GM21825 (cell line): ENCODE measurements at regions not wholly inside any gene's neighbourhood (a gene's known extent, or its start where the extent isn't known, plus 50 kb on each side); places are given as distances from the start of the nearest gene placed in this dataset.
"Not testable (repeated sequence)": the region's sequence is repeated elsewhere in the genome, so short reads cannot be mapped to it uniquely, and the experiment has no call there.

Experiments
- ATAC-seq: cut with Tn5 transposase; IDR thresholded peaks from one replicate; pipeline ENCODE4 v1.9.1; 2021; ENCODE audit warnings: mild to moderate bottlenecking, moderate library complexity; ENCODE audit not compliant: unreplicated experiment

DNA sequence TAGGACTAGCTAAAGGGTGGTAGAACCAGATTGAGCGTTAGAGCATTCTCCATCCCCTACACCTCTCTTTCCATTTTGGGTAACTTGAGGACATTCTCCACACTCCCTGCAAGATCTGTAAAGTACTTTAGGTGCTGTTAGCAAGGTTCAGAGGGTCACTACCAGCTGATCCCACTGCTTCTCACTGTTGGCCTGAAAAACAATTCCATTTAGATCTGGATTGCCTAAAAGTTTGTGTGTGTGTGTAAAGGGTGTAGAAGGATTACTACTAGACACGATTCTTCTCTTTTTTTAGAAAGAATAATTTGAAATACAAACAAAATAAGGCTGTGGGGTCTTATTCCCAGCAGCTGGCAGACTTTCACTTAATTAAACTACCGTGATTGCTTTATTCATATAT, 95.1 kb upstream of the TMEM178A start:
- ATAC-seq: no peak

DNA sequence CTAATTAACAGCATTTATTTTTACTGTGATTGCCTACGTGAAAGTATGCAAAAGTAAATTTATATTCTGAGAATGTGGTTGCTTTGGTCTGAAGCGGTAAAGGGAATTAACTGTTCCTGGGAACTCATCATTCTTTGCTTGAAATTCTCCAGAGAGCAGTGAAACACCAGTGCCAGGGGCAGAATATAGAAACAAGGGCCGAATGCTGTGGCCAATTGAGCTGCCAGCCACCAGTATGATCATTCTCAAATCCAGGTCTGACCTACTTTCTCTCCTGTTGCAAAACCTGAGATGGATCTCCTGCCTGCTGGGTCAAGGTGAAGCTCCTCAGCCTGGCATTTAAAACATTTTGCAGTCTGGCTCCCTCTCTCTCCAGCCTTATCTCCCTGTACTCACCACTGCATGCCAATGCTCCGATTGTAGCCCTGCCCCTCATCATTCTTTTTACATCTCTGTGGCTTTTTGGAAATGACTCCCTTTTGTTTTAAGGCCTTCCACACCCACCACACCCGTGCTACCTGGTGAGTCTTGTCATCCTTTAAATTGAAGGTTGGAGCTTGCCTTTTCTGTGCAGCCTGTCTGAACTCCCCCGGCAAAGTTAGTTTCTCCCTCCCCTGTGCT, 94.5 kb upstream of the TMEM178A start:
- no peak for ATAC-seq

DNA sequence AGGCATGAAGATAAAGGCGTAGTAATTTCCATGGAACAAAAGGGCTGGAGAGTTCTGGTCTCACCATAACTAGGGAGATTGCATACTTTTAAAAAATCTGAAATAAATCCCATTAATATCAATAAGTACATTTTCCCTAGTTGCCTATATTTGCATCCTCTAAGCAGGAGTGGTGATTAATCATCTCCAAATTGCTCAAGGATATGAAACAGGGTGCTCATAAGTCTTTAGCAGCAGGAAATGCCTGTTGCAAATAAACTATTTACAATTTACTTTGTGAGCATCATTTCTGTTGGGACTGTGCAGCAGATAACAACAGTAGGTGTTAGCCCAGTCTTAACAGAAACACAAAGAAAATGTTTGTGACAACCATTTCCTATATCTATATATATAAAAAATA, 92.4 kb upstream of the TMEM178A start:
- ATAC-seq: no peak

DNA sequence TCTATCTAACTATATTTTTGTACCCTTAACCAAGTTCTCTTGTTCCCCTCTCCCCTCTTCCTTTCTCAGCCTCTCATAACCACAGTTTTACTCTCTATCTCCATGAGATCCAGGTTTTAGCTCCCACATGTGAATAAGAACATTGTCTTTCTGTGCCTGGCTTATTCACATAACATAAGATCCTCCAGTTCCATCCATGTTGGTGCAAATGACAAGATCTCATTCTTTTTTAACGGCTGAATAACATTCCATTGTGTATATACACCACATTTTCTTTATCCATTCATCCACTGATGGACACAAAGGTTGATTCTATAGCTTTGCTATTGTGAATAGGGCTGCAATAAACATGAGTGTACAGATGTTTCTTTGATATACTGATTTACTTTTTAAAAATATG, 83.9 kb upstream of the TMEM178A start:
- ATAC-seq: no peak

DNA sequence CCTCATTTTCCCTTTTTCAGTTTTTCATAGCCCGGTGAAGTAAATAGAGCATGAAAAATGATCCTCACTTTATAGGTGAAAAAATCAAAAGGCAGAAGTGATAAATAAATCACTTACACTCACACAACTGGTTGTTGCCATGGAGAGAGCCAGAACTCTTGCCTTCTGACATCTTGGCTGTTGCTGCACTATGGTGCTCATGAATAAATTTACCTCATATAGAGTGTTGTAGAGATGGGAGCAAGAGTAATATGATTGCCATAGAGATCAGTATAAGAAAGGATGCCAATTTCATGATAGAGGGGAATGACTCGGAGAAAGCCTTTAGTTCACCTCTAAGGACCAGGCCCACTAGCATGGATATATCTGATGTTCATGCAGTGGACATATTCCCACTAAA, 82.5 kb upstream of the TMEM178A start:
- no peak for ATAC-seq

DNA sequence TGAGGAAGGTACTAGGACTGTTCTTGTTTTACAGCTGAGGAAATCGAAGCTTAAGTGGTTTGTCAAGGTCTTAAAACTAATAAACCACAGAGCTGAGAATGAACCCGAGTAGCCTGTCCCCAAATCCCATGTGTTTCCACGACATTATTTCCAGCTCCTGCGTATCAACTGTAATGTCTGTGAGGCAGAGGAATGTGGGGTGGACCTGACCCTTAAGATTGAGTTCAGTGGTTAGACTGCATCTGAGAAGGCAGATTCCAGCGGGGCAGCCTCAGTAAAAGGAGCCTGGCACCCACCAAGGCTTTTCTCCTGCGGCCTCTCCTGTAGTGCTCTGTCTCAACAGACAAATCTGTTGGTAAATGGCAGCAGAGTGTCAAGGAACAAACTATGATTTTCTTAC, 81.9 kb upstream of the TMEM178A start:
- ATAC-seq: no peak

DNA sequence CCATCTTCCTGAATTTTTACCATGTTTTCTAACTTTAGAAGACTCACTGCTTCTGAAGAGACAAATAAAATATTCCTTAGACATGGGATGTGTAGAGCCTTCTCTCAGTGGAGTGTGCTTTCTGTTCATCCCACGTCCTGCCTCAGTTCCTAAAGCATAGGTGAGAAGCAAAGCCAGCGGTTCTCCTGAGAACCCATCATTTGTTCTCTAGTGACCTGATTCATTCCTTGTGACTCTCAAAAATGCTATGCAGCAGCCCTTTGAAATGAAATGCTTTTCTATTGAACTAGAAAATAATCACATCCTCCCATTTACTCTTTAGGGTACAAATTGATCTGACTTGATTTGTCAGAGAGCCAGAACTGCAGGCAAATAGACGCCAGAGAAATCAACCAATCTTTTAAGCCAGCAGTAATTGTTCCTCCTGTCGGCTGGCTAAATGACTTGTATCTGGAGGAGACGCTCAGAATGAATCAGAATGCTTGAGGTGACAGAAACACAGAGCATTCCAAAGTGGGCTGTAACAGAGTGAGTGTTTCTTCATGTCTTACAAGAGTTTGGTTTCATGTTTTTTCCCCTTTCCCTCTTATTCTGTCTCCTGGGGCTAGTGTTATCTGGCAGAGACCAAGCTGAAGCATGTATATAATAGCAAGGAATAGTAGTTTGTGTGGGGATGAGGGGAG, 81.3 kb upstream of the TMEM178A start:
- ATAC-seq: no peak

DNA sequence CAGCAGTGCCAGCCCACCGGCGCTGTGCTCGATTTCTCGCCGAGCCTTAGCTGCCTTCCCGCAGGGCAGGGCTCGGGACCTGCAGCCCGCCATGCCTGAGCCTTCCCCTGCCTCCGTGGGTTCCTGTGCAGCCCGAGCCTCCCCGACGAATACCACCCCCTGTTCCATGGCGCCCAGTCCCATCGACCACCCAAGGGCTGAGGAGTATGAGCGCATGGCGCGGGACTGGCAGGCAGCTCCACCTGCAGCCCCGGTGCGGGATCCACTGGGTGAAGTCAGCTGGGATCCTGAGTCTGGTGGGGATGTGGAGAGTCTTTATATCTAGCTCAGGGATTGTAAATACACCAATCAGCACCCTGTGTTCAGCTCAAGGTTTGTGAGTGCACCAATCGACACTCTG, 80.2 kb upstream of the TMEM178A start:
- ATAC-seq: not testable (repeated sequence)

DNA sequence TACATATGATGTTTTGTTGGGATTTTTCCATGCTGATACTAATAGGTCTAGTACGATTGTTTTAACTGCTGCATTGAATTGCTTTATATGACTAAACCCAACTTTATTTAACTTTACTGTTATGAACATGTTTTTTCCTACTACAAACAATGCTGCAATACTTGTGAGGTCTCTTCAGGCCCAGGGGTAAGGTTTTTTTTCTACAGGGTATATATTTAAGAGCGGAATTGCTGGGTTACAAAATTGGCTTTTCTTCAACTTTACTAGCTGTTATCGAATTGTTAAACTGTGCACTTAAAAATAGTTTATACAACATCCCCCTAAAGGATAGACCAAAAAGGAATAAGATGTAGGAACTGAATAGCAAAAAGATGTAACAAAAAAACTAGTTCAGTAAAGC, 78.5 kb upstream of the TMEM178A start:
- ATAC-seq: no peak

DNA sequence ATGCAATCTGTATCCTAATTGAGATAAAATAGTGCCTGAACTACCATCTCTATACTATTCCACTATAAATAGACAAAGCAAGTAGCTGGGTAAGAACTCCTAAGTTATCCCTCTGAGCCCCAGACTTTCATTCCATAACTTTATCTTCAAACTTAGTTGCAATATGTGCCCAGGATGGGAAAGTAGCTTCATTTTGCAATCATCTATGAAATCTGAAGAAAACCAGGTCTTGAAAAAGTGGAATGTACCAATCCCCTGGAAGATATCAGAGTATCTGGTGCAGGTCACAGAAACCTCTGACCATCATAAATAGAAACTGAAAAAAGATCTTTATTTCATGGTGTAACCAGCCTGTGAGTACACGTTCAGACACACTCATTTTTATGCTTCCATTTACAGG, 78.1 kb upstream of the TMEM178A start:
- ATAC-seq: no peak

DNA sequence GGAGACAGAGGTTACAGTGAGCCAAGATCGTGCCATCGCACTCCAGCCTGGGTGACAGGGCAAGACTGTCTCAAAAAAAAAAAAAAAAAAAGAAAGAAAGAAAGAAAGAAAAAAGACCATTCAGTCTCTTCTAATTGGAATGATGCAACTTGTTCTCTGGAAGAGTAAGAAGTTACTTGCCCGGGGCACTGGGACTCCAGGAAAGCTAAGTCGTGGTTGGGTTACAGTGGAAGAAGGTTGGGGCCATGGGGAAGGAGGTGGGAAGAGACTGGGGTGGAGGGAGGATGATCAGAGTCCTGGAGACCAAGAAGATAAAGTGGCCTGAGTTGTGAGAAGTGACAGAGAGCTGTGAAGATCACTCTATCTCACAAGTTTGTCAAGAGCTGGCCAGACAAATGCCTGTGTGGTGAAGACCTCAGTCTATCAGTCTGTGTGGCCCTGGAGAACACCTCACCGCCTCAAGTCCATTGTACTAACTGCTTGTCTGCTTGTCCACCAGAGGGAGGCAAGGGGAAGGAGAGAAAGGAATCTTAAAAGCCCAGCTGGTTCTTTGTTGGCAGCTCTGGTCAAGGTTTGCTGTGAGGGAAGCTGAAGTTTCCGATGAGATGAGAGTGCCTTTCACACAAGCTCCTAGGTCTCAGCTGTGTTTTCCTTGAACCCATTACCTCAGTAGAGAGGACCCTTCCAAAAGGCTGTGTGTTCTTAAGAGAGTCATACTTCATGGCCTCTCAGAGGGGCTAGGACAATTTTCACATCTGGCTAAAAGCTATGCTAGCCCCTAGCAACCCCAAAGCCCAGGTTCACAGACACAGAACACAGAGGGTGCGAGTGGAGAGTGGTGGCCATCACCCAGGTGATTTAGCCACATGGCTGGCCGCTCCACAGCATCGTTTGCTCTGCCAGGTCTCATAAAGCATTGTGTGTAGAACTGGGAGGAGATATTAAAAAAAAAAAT, 72.0 kb upstream of the TMEM178A start:
- ATAC-seq: no peak

DNA sequence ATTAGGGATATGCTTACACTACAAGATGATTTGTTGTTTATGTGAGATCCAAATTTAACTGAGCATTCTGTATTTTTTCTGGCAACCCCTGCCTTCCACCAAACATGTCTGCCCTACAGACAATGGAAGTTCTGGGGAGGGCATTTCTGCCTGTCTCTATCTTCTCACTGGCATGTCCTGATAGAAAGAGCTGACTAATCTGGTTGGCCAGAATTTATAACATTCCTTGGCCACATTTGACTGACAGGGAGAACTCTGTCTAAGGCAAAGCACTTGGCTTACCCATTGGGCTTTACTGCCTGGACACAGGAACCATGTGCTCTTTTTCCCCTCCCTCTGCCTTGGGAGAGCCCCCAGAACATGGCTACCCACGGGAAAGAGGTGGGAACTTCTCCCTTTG, 70.6 kb upstream of the TMEM178A start:
- ATAC-seq: no peak

DNA sequence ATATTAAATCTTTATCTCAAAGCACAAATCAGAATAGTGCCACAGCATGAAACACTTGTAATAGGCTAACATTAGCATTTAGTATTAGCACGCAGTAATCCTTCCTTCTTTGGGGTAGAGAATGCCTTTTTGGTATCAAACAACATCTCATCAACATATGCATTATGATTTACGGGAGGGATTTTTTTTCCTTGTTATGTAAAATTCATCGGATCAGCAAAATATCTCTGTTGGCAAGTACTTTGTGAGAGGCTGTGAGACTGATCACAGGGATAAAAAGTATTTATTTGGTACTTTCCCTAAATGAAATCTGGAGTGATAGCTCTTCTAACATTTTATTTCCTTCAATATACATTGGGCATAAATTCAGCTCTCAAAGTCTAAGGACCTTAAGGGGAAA, 68.4 kb upstream of the TMEM178A start:
- ATAC-seq: no peak

DNA sequence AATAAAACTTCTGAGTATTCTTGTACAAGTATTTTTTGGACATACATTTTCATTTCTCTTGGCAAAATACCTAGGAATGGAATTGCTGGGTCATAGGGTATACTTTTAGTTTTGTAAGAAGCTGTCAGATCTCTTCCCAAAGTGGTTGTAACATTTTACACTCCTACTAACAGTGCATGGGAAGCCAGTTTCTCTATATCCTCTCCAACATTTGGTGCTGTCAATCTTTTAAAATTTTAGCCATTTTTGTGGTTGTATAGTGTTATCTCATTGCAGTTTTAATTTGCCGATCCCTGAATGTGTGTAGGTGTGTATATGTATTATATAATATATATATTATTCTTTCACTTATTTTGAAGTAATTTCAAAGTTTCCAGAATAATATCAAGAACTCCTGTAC, 63.1 kb upstream of the TMEM178A start:
- ATAC-seq: no peak

DNA sequence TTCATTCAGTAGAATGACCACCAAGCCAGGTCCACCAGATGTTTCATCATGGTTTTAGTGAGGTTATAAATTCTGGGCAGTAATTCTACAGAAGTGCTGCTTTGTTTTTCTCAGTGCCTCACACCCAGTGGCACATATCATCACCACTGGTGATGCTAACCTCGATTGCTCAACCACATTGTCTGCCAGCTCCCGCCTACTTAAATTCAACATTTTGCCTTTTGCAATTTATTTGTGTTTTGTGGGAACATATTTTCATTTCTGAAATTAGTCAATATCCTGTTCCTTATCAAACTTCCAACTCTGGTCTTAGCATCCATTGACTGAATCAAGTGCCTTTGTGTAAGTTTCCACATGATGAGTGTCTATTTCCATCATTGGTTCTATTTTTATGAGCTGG, 62.3 kb upstream of the TMEM178A start:
- ATAC-seq: no peak

DNA sequence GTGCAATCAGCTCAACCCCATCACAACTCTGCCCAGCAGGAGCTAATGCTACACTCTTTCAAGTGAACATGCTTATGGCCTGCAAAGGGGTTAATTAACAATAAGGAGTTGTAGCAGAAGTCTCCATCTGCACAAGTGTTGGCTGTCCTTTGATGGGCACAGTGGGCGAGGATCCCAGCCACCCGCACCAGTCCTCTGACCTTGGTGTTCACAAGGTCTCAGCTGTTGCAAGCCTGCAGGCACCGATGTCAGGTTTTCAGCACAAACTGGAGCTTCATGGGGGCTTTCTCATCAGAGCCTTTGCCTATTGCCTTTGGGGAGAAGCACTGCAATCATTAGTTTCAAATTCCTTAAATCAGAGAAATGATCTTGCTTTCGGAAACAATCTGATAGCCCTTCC, 60.9 kb upstream of the TMEM178A start:
- no peak for ATAC-seq

DNA sequence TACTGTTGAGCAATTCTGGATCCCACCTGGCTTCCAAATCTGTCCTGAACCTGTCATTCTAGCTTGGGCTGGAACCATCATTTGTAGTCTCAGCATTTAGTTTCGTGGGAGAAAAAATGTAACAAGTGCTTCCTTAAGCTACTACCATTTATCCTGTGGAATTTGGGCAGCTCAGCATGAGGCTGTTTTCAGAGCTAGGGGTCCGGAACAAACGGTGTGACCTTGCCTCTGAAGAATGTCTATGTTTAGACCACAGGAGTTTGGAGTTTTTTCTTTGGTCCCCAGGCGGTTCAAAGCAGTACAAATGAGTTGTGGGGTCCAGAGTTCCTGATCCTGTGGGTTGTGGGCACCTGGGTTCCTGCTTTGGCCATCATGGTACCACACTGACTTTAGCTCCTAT, 59.1 kb upstream of the TMEM178A start:
- ATAC-seq: no peak

DNA sequence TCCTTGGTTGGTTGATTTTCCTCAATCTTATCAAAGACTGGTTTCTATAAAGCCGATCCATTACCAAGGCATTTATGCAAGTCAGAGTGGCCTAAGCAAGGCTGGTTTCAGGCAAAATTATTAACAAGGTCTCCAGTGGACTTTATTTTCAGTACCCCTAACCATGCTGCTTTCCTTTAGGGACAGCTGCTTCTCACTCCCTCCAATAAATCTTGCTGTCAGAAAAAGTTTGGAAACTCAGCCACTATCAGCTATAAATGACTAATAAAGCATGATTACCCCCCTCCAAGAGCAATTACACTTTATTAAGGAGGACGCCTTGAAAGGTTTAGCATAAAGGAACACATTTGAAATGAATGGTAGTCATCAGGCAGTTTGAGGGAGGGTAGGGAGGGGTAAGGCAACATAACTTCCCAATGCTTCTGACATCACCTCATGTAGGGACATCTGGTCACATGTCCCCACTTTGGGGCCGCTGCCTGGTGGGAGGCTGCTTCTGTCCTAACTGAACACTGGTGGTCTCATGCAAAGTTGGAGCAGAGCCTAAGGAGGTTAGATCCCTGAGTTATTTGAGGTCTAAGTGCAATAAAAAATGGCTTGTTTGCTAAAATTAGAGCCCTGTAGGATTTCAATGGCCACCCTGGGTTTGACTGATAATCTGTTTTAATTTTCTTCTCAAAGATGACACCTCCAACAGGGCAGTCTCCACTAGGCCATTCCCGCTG, 58.0 kb upstream of the TMEM178A start:
- ATAC-seq: no peak

DNA sequence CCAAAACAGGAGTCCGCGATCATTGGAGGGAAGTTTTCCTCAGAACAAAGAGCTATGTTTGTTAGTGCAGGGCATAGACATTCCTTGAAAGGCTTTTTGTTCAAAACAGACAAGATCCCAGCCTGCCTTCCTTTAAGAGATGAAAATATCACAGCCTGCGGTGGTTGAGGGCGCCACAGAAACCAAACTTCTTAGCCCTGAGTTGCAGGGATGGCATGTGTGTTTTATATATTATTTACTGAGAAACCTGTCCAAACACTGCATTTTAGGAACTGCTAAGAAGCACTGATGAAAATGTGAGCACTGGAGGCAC, 57.5 kb upstream of the TMEM178A start:
- no peak for ATAC-seq

DNA sequence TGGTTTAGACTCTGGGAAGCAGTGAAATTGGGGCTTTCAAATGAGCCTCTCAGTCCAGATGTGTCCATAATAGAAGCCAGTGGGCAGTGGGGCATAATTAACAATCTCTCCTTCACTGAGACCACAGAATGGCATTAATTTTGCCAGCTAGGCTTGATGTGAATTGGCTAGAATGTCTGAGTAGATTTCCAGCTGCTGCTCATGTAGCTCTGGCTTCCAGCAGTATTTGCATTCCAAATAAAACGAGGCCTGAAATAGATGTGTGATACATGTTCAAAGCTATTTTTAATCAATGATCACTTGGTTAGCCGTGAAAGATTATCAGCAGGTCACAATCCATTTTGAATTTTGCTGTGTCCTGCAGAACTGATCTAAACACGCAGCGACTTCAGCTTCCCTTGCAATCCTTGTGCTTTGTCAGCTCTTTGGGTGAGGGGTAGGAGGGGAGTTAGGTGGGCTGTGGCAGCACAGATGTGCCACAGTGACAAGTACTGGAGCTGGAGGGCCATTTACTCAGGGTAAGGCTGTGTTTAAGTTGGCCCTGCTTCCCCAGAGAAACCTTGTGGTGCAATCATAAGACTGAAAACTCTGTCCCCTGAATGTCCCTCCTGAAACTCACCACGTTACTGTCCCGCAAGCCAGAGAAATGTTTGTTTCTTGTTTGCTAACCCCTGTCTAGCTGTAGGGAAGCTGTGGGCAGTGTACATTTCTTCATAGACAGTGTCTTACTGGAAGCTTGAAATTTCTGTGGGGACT, 56.9 kb upstream of the TMEM178A start:
- no peak for ATAC-seq

DNA sequence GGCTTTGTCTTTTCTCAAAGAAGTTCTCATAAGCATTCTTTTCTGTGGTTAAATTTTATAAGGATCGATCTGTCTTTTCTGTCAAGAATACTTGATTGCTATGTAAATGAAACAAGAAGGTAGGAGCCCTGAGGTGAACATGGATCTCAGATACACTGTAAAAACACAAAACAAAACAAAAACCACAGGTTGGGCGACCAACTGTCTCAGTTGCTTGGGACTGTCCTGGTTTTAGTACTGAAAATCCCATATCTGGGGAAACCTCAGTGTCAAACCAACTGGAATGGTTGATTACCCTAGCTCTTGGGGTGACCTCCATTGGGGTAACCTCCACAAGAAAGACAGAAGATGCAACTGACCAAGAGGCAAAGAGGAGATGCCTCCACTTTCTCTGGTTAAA, 55.8 kb upstream of the TMEM178A start:
- no peak for ATAC-seq
